Kidney tubule cell (primary cell): ENCODE measurements at regions not wholly inside any gene's neighbourhood (a gene's known extent, or its start where the extent isn't known, plus 50 kb on each side); places are given as distances from the start of the nearest gene placed in this dataset.

ENCODE experiments used
- DNase-seq: peaks from one replicate; pipeline ENCODE4 v3.0.0-alpha.2; 2018; ENCODE audit warnings: low spot score

DNA sequence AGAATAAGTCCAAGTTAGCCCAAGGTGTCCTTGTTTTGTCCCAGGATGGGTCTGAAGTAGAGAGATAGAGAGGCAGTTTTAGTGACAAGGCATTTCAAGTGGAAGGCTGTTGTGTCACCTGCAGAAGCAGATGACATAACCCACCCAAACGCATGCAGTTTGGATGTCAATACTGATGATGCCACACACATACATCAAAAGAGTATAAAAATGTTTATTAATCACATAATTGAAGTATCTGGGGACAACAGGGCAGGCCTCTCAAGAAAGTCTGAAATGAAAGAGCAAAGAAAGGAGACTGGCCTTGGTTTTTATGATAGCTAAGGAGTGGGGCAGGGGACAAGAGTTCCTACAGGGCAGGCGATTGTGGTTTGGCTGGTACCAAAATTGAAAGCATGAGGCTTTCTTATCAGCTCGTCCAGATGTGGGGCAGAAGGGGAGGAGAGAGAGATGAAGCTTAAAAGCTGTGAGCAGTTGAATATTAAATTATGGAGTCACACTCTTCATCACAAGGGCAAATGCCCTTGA, 78.4 kb upstream of the TSPAN8 start:
- no peak for DNase-seq

DNA sequence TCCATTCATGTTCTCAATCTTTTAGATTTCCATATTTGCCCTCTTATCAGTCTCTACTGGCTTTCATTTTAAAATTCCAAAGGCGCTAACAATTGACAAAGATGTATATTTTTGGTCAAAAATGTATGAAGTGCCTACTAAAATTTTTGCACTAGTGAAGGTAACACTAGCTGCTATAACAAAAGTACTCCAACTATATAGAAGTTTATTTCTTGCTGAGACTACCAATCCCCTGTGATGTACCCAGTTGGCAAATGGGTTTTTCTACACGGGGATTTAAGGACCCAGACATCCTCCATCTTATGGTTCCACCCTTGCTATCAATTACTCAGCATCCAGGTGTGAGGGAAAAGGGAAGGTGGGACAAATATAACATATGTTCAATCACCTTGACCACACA, 75.3 kb upstream of the TSPAN8 start:
- DNase-seq = no peak

DNA sequence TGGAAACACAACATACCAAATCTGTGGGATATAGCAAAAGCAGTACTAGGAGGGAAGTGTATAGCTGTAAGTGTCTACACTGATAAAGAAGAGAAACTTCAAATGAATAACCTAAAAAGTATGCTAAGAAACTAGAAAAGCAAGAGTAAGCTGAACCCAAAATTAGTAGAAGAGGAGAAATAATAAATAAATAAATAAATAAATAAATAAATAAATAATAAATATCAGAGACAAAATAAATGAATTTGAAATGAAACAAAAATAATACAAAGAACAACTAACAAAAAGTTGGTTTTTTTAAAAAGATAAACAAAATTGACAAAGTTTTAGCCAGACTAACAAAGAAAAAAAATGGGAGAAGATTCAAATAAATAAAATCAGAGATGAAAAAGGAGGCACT, 72.7 kb upstream of the TSPAN8 start:
- no peak for DNase-seq

DNA sequence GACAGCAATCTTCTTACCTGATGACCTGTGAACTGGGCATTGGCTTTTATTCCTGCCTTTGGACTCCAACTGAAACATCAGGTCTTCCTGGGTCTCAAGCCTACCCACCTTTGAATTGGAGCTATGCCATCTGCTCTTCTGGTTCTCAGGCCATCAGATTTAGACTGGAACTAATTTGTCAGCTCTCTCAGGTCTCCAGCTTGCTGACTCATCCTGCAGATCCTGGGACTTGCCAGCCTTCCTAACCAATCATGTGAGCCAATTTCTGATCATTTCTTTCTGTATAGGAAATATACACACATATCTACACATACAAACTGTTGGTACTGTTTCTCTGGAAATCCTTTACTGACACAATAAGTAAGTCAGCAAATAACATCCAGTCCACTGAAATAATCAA, 65.3 kb upstream of the TSPAN8 start:
- peak; percentile 32 for DNase-seq

DNA sequence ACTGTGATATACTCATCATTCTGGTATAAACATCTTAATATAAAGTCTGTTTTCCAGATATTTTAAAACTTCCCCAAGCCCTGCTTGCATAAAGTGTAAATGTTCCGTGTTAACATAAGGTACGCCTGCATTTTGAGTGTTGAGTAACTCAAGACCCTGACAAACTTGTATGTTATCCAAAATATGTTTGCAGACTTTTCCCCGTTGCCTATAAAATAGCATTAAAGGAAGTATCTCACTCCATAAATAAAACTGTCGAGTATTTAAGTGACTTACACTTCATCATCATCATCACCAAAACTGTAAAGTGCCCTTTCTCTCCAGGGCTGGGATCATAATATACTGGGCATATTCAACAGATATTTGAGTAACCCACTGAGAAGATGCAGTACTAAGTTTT, 64.6 kb upstream of the TSPAN8 start:
- no peak for DNase-seq

DNA sequence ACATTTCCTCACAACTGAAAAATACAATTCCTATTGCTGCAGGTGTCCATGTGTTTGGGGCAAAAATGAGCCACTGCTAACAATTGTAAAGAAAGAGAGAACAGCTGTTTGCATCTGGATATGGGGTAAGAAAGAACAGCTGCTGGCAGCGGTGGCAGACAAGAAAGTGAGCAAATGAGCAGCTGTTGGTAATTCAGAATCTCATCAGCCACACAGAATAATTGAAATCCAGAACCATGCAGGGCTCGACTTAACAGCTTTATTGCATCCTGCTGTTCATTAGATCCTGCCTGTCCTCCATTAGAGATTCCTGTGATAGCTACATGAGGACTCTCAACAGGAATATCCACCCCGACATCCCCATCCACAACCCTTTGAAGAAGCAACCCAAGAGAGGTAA, 62.5 kb upstream of the TSPAN8 start:
- DNase-seq = no peak

DNA sequence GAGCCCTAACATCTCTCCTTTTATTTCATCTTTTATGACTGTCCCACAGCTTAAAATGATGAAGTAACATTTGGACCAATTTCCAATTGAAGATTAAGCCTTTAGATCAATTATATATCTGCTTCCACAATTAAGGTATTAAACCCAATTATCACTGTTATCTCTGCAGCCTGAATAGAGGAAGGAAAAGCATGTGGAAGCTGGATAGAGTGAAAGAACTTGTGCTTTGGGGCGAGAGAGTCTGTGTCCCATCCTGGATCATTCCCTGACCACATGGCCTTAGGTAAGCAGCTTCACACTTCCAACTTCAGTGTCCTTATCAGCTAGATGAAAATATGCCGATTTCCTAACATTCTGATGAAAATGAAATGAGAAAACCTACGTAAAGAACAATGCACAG, 61.4 kb upstream of the TSPAN8 start:
- no peak for DNase-seq

DNA sequence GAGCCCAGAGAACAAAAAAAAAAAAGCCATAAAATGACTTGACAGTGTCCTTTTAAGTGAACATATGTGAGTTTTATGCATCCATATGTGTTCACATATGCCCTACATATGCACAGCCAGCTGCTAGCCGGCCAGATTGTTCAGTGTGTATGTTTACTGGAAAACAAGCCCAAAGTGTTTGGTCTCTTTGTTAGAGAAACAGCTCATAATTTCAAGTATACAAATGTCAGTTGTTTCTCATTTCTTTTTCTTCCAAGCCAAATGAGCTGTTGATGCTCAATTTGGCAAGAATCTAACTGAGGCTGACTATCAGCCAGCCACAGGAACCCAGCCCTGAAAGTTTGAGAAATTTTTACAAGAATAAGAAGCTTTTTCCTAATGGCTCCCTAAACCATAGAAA, 60.8 kb upstream of the TSPAN8 start:
- no peak for DNase-seq

DNA sequence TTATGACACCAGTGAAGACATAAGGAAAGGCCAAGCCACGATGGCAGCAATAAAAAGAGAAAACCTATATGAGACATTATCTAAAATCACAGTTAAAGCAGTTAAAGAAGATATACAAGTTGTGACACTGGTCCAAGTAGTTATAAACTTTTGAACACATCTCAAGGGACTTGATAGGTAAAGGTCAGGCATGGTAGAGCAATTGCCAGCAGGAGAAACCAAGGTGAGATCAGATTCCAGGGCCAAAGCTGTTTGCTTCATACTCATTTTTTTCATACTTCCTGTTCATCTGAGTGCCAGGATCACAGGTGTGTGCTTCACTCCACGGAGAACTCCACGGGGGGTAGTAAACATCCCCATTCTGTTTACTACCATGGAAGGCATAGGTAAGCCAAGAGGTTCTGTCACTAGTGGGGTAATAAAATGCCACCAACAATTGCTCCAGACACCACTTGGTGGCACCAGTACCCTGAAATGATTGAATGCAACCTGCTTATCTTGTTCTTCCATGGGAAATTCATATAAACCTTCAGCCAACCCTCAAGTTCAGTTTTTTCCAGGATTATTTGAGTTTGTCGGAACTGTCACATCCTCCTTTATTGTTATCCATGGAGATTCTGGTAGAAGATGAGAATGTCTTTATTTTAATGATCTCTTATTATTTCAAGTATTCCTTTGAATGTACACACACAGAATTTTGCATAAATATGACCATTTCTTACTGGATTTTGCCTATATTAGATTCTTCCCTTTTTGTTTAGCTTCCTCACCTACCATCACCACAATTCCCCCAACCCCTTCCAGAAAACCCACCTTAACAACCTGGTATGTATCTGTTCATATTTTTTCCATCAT, 59.2 kb upstream of the TSPAN8 start:
- peak; percentile 64 for DNase-seq

DNA sequence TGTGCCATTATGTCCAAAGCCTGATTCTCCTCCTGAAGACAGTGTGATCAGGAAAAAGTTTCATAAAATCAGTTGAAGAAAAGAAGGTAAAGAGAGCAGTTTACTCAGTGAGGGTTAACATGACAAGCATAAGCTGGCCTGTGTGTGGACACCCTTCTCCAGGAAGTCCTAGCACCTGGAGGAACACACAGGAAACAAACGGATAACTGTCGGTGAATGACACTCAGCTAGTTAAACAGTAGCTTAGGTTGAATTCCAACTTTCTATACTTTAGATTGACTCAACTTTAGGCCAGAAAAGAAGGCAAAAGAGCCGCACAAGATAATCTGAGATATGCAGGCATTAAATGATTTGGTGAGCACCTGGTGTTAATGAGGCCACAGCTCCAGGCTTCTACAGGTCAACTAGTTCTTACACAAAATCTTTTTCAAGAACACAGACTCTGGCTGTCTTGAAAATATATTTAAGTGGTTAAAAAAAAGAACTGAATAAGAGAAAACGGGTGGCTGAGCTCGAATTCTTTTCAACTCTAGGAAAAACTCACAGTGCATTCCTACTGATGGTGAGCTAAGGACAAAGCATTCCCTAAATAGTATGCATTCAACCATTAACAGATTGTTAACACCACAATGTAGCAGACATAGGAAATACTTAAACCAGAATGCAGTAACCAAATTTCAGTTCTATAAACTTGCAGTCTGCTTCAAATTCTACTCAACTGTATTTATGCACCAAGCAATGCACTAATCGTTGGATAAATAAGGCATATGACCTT, 56.9 kb upstream of the TSPAN8 start:
- DNase-seq = peak; percentile 82

DNA sequence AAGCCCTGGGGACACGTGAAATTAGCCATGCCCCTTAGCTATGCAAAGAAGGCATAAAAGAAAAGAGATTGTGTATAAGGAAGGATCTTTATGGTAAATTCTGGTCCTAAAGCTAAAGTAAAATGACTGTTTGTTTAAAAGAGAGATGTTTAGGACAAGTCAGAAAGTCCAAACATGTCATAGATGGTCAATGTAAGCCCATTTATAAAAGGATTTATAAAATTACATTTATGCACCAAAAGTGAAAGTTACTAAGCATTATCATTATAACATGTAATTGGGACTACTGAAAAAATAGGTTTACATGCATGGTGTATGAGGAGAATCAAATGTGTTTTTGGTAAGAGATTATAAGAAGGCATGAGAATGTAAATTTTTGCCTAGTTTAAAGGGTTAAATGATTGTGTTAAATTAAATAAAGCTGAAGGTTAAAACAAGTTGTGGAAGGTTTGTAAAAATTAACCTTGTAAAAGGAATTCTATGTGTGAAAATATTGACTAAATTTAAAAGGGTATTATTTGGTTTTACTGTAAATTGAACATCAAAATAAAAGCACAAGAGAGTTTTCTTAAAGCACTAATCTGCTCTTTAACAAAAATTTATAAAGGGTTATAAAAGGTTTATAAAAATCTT, 50.4 kb upstream of the TSPAN8 start:
- no peak for DNase-seq
